H9 (cell line): ENCODE measurements at regions not wholly inside any gene's neighbourhood (a gene's known extent, or its start where the extent isn't known, plus 50 kb on each side); places are given as distances from the start of the nearest gene placed in this dataset.

Experiments used
- DNase-seq: peaks from one replicate; pipeline ENCODE4 v3.0.0-alpha.2; 2017
- H2AFZ ChIP-seq: one replicate; pipeline ENCODE4 v1.6.1; 2013; ENCODE audit warnings: mild to moderate bottlenecking, low read length, control low read depth, moderate library complexity
- H2AK5ac ChIP-seq: 2 replicates; pipeline ENCODE4 v1.6.1; 2013; ENCODE audit warnings: low read length, control low read depth, mixed read lengths; ENCODE audit not compliant: insufficient read length
- H2BK120ac ChIP-seq: one replicate; pipeline ENCODE4 v1.6.1; 2013; ENCODE audit warnings: low read depth, mild to moderate bottlenecking, low read length, control low read depth, inconsistent platforms; ENCODE audit not compliant: poor library complexity, severe bottlenecking
- H2BK12ac ChIP-seq: 2 replicates; pipeline ENCODE4 v1.6.1; 2013; ENCODE audit warnings: low read length, control low read depth, mixed read lengths, low read depth; ENCODE audit not compliant: insufficient read length
- H2BK15ac ChIP-seq: 2 replicates; pipeline ENCODE4 v1.6.1; 2013; ENCODE audit warnings: low read depth, low read length, control low read depth
- H2BK20ac ChIP-seq: one replicate; pipeline ENCODE4 v1.6.1; 2013; ENCODE audit warnings: low read depth, mild to moderate bottlenecking, low read length, control low read depth, inconsistent platforms; ENCODE audit not compliant: poor library complexity, severe bottlenecking
- H2BK5ac ChIP-seq: 2 replicates; pipeline ENCODE4 v1.6.1; 2013; ENCODE audit warnings: low read length, control low read depth, mixed read lengths; ENCODE audit not compliant: insufficient read length
- H3K14ac ChIP-seq: 2 replicates; pipeline ENCODE4 v1.6.1; 2013; ENCODE audit warnings: low read length, control low read depth; ENCODE audit not compliant: insufficient read depth
- H3K18ac ChIP-seq: 2 replicates; pipeline ENCODE4 v1.6.1; 2013; ENCODE audit warnings: low read depth, mild to moderate bottlenecking, mixed read lengths, low read length, control low read depth; ENCODE audit not compliant: insufficient read length
- H3K23ac ChIP-seq: 2 replicates; pipeline ENCODE4 v1.6.1; 2013; ENCODE audit warnings: low read length, control low read depth, mixed read lengths, low read depth; ENCODE audit not compliant: insufficient read length
- H3K23me2 ChIP-seq: 2 replicates; pipeline ENCODE4 v1.6.1; 2013; ENCODE audit warnings: low read depth, mild to moderate bottlenecking, mixed read lengths, low read length, control low read depth; ENCODE audit not compliant: insufficient read length, poor library complexity, severe bottlenecking
- H3K27ac ChIP-seq: 2 replicates; pipeline ENCODE4 v1.5.1; 2013; ENCODE audit warnings: low read length, control low read depth, mixed read lengths, low read depth; ENCODE audit not compliant: insufficient read length
- H3K27me3 ChIP-seq: 2 replicates; pipeline ENCODE4 v1.6.1; 2013; ENCODE audit warnings: low read length, control low read depth, inconsistent platforms; ENCODE audit not compliant: insufficient read depth
- H3K4ac ChIP-seq: 2 replicates; pipeline ENCODE4 v1.6.1; 2013; ENCODE audit warnings: low read depth, mild to moderate bottlenecking, control low read depth, inconsistent platforms, low read length, moderate library complexity
- H3K4me1 ChIP-seq: 2 replicates; pipeline ENCODE4 v1.6.1; 2013; ENCODE audit warnings: low read length, control low read depth, inconsistent platforms; ENCODE audit not compliant: insufficient read depth
- H3K4me2 ChIP-seq: 2 replicates; pipeline ENCODE4 v1.6.1; 2013; ENCODE audit warnings: low read length, control low read depth, mixed read lengths; ENCODE audit not compliant: insufficient read length, insufficient read depth
- H3K56ac ChIP-seq: 2 replicates; pipeline ENCODE4 v1.6.1; 2013; ENCODE audit warnings: low read depth, mild to moderate bottlenecking, mixed read lengths, low read length, control low read depth; ENCODE audit not compliant: insufficient read length
- H3K79me1 ChIP-seq: 2 replicates; pipeline ENCODE4 v1.6.1; 2013; ENCODE audit warnings: low read depth, mild to moderate bottlenecking, moderate library complexity, low read length, control low read depth, inconsistent platforms; ENCODE audit not compliant: insufficient read depth, poor library complexity, severe bottlenecking
- H3K79me2 ChIP-seq: 2 replicates; pipeline ENCODE4 v1.6.1; 2013; ENCODE audit warnings: low read length, control low read depth, inconsistent platforms; ENCODE audit not compliant: insufficient read depth
- H3K9ac ChIP-seq: 2 replicates; pipeline ENCODE4 v1.6.1; 2013; ENCODE audit warnings: low read length, control low read depth, mixed read lengths; ENCODE audit not compliant: insufficient read length; ENCODE audit errors: extremely low read depth
- H3K9me3 ChIP-seq: one replicate; pipeline ENCODE4 v1.6.1; 2013; ENCODE audit warnings: low read depth, low read length, inconsistent platforms; ENCODE audit not compliant: control insufficient read depth
- H3T11ph ChIP-seq: one replicate; pipeline ENCODE4 v1.6.1; 2013; ENCODE audit warnings: mild to moderate bottlenecking, low read length, control low read depth, inconsistent platforms
- H4K20me1 ChIP-seq: one replicate; pipeline ENCODE4 v1.6.1; 2013; ENCODE audit not compliant: control insufficient read depth, insufficient read length, insufficient read depth
- H4K5ac ChIP-seq: 2 replicates; pipeline ENCODE4 v1.6.1; 2013; ENCODE audit warnings: low read depth, mild to moderate bottlenecking, mixed read lengths, low read length, control low read depth; ENCODE audit not compliant: insufficient read length
- H4K8ac ChIP-seq: replicated peaks from 2 replicates; pipeline ENCODE4 v1.6.1; 2013; ENCODE audit warnings: low read length, control low read depth, mixed read lengths, low read depth; ENCODE audit not compliant: insufficient read length
- H4K91ac ChIP-seq: 2 replicates; pipeline ENCODE4 v1.6.1; 2013; ENCODE audit warnings: low read depth, mild to moderate bottlenecking, moderate library complexity, mixed read lengths, low read length, control low read depth; ENCODE audit not compliant: insufficient read length
- H3K27ac Mint-ChIP-seq, 3 experiments: 2 replicates in 2 of 3; 3 replicates in 1 of 3; pipeline ENCODE4 v1.8.0; 2020 to 2021; ENCODE audit warnings: mixed read lengths in 3 of 3, mild to moderate bottlenecking in 1 of 3, moderate library complexity in 1 of 3
- H3K27me3 Mint-ChIP-seq: 2 replicates; pipeline ENCODE4 v1.8.0; 2021; ENCODE audit warnings: low read depth, mild to moderate bottlenecking, moderate library complexity, mixed read lengths
- H3K36me3 Mint-ChIP-seq, 3 experiments: 2 replicates in 2 of 3; 3 replicates in 1 of 3; pipeline ENCODE4 v1.8.0; 2020 to 2021; ENCODE audit warnings: low read depth in 3 of 3, mixed read lengths in 3 of 3; ENCODE audit not compliant: insufficient read depth in 1 of 3
- H3K4me1 Mint-ChIP-seq, 2 experiments: 2 replicates each; pipeline ENCODE4 v1.8.0; 2020; ENCODE audit warnings: mixed read lengths in 2 of 2
- H3K4me3 Mint-ChIP-seq, 2 experiments: 2 replicates in 1 of 2; 3 replicates in 1 of 2; pipeline ENCODE4 v1.8.0; 2020 to 2021; ENCODE audit warnings: mild to moderate bottlenecking in 2 of 2, mixed read lengths in 2 of 2, moderate library complexity in 1 of 2
- H3K9me3 Mint-ChIP-seq, 2 experiments: 2 replicates in 1 of 2; 3 replicates in 1 of 2; pipeline ENCODE4 v1.8.0; 2020; ENCODE audit warnings: mild to moderate bottlenecking in 2 of 2, mixed read lengths in 2 of 2, moderate library complexity in 1 of 2
- WGBS: extraction: QIAGEN DNeasy Blood & Tissue Kit; methylation state at CpG from one replicate; pipeline ENCODE4 v1.1.7; 2013; ENCODE audit warnings: missing lambda C conversion rate, low lambda C conversion rate, mixed read lengths; ENCODE audit not compliant: insufficient read length; ENCODE audit errors: extremely low coverage; 5-methylcytosine and 5-hydroxymethylcytosine counted together
- TF ChIP-seq, protein P1 (sequence below): fragments of 200-600 bp; sonication (generic); conservative IDR thresholded peaks from 3 replicates; pipeline ENCODE4 v1.8.0; 2021; ENCODE audit warnings: antibody characterized with exemption, mild to moderate bottlenecking

DNA sequence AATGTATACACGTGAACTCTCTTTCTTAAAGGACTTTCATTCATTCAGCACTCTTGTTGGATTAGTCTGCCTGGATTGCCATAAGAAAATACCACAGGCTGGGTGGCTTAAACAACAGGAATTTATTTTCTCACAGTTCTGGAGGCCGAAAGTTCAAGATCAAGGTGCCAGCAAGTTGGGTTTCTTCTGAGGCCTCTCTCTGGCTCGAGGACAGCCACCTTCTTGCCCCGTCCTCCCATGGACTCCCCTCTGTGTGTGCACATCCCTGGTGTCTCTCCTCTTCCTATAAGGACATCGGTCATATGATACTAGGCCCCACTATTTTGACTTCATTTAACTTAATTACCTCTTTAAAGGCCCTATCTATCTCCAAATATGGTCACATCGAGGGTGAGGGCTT is 110.4 kb upstream of the BMPER start:
- Mint-ChIP-seq H3K36me3 (peaks cover 3 to 6% (median 6%) of the 10 kb centered on the region in 3 experiments; a peak in 6 of 7 replicates), H3K4me3 (no peak overlapping the region), H3K27me3 (no peaks in the 10 kb centered on the region; the same call in 1 of the 2 replicates), H3K9me3 (peaks cover 0 to 6% of the 10 kb centered on the region in 2 experiments; a peak in 4 of 5 replicates), H3K4me1 (peaks cover 20 to 24% of the 10 kb centered on the region in 2 experiments), H3K27ac (no peak overlapping the region)
- H2BK12ac ChIP-seq, result no peak overlapping the region
- DNase-seq, result no peak
- H4K8ac ChIP-seq, result no peak overlapping the region
- H3K9me3 ChIP-seq, result no peaks in the 10 kb centered on the region
- H2BK20ac ChIP-seq, result no peak overlapping the region
- H3K79me1 ChIP-seq, result no peaks in the 10 kb centered on the region
- WGBS, result no CpG with 5 or more reads among the region's 6 CpGs
- no peak overlapping the region for H4K5ac ChIP-seq
- H3K18ac ChIP-seq, result no peak overlapping the region
- no peak overlapping the region for H3T11ph ChIP-seq
- no peak overlapping the region for H2BK120ac ChIP-seq
- no peak overlapping the region for H3K27ac ChIP-seq
- no peaks in the 10 kb centered on the region for H3K23me2 ChIP-seq
- no peak overlapping the region for H2BK15ac ChIP-seq
- H2AFZ ChIP-seq, result no peak overlapping the region
- H2AK5ac ChIP-seq, result no peak overlapping the region
- no peaks in the 10 kb centered on the region for H4K20me1 ChIP-seq
- H3K79me2 ChIP-seq, result no peaks in the 10 kb centered on the region
- H3K56ac ChIP-seq, result no peak overlapping the region
- no peaks in the 10 kb centered on the region for H3K27me3 ChIP-seq
- no peak overlapping the region for H3K9ac ChIP-seq
- no peak overlapping the region for H3K23ac ChIP-seq
- no peak overlapping the region for H3K14ac ChIP-seq
- H3K4ac ChIP-seq, result no peak overlapping the region
- H2BK5ac ChIP-seq, result no peak overlapping the region
- H3K4me2 ChIP-seq, result no peak overlapping the region
- TF ChIP-seq, protein P1, sequence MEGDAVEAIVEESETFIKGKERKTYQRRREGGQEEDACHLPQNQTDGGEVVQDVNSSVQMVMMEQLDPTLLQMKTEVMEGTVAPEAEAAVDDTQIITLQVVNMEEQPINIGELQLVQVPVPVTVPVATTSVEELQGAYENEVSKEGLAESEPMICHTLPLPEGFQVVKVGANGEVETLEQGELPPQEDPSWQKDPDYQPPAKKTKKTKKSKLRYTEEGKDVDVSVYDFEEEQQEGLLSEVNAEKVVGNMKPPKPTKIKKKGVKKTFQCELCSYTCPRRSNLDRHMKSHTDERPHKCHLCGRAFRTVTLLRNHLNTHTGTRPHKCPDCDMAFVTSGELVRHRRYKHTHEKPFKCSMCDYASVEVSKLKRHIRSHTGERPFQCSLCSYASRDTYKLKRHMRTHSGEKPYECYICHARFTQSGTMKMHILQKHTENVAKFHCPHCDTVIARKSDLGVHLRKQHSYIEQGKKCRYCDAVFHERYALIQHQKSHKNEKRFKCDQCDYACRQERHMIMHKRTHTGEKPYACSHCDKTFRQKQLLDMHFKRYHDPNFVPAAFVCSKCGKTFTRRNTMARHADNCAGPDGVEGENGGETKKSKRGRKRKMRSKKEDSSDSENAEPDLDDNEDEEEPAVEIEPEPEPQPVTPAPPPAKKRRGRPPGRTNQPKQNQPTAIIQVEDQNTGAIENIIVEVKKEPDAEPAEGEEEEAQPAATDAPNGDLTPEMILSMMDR, result no peak
- peaks cover 13% of the 10 kb centered on the region; the same call in 1 of the 2 replicates for H3K4me1 ChIP-seq
- H4K91ac ChIP-seq, result no peak overlapping the region
